Gastrocnemius medialis (tissue), 4 donors: ENCODE measurements at regions not wholly inside any gene's neighbourhood (a gene's known extent, or its start where the extent isn't known, plus 50 kb on each side); places are given as distances from the start of the nearest gene placed in this dataset.

Source experiments
- ATAC-seq, 2 donors: fragments of 150-250 bp; one replicate each; pipeline ENCODE4 v1.9.1; 2016
- DNase-seq, 2 donors: peaks; one replicate each; pipeline ENCODE4 v3.0.0-alpha.2; 2019
- H3K27ac ChIP-seq, 4 donors: fragments of 200-600 bp; sonication (generic); 1 replicate in 1 of 4; 2 replicates in 3 of 4; pipeline ENCODE4 v1.5.1; 2016 to 2018; ENCODE audit warnings: mild to moderate bottlenecking in 2 of 4, moderate library complexity in 1 of 4
- H3K27me3 ChIP-seq, 3 donors: fragments of 200-600 bp; sonication (generic) in 2 of 3; 1 replicate in 1 of 3; 2 replicates in 2 of 3; pipeline versions ENCODE4 v1.5.1 to v1.6.0; 2016 to 2019; ENCODE audit warnings: mild to moderate bottlenecking in 1 of 3, moderate library complexity in 1 of 3
- H3K36me3 ChIP-seq, 2 donors: fragments of 200-600 bp; sonication (generic) in 1 of 2; one replicate each; pipeline ENCODE4 v1.5.1; 2017 to 2018
- H3K4me1 ChIP-seq, 2 donors: fragments of 200-600 bp; sonication (generic) in 1 of 2; one replicate each; pipeline ENCODE4 v1.5.1; 2016 to 2017; ENCODE audit warnings: mild to moderate bottlenecking in 2 of 2
- H3K4me3 ChIP-seq, 4 donors: fragments of 200-600 bp; sonication (generic) in 3 of 4; 1 replicate in 1 of 4; 2 replicates in 3 of 4; pipeline ENCODE4 v1.5.1; 2016 to 2019; ENCODE audit warnings: mild to moderate bottlenecking in 2 of 4
- H3K9me3 ChIP-seq, 3 donors: fragments of 200-600 bp; sonication (generic) in 2 of 3; 1 replicate in 1 of 3; 2 replicates in 2 of 3; pipeline ENCODE4 v1.5.1; 2016 to 2019
- POLR2A ChIP-seq, 2 donors: fragments of 450-650 bp; IDR thresholded peaks; one replicate each; pipeline ENCODE4 v1.6.1; 2017; ENCODE audit warnings: antibody characterized with exemption in 2 of 2, mild to moderate bottlenecking in 2 of 2, moderate library complexity in 2 of 2
- in situ Hi-C, 4 donors: fragments of 200-750 bp; cut with MboI; loops; one replicate each; pipeline versions ENCODE4 v1.15.0 to v1.8.0; 2017; ENCODE audit warnings: low sequenced_read_pairs in 4 of 4
- intact Hi-C: fragments of 100-400 bp; cut with DNase I; formaldehyde crosslinking; loops from one replicate; pipeline ENCODE4 v1.15.1; 2023; ENCODE audit warnings: low total_unique reads
- TF ChIP-seq, protein P1 (sequence below), 5 experiments: fragments of 450-650 bp in 3 of 5; fragments of 200-600 bp in 2 of 5; sonication (generic) in 2 of 5; IDR thresholded peaks in 4 of 5; conservative IDR thresholded peaks in 1 of 5; 1 replicate in 4 of 5; 2 replicates in 1 of 5; pipeline ENCODE4 v1.5.1; 2016 to 2019; ENCODE audit warnings: antibody characterized with exemption in 5 of 5, mild to moderate bottlenecking in 3 of 5, moderate library complexity in 3 of 5

GRCh38 chr10:77696584-77696983 lies 59.0 kb upstream of the KCNMA1 start:
- TF ChIP-seq, protein P1, sequence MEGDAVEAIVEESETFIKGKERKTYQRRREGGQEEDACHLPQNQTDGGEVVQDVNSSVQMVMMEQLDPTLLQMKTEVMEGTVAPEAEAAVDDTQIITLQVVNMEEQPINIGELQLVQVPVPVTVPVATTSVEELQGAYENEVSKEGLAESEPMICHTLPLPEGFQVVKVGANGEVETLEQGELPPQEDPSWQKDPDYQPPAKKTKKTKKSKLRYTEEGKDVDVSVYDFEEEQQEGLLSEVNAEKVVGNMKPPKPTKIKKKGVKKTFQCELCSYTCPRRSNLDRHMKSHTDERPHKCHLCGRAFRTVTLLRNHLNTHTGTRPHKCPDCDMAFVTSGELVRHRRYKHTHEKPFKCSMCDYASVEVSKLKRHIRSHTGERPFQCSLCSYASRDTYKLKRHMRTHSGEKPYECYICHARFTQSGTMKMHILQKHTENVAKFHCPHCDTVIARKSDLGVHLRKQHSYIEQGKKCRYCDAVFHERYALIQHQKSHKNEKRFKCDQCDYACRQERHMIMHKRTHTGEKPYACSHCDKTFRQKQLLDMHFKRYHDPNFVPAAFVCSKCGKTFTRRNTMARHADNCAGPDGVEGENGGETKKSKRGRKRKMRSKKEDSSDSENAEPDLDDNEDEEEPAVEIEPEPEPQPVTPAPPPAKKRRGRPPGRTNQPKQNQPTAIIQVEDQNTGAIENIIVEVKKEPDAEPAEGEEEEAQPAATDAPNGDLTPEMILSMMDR (IDR thresholded peaks at IDR 0.05 in 4 of 5, conservative IDR thresholded peaks at IDR 0.05 in 1 of 5), result no peak
- TF ChIP-seq POLR2A (IDR thresholded peaks at IDR 0.05), result no peak
- in situ Hi-C loops (no loop called here), intact Hi-C loops (no loop called here)
- H3K9me3 ChIP-seq, result no peaks in the 10 kb centered on the region
- ATAC-seq, result no peak
- H3K27ac ChIP-seq, result no peak overlapping the region
- DNase-seq, result no peak
- no peak overlapping the region for H3K4me3 ChIP-seq
- H3K36me3 ChIP-seq, result no peaks in the 10 kb centered on the region
- H3K4me1 ChIP-seq, result no peaks in the 10 kb centered on the region
- H3K27me3 ChIP-seq, result no peaks in the 10 kb centered on the region

DNA sequence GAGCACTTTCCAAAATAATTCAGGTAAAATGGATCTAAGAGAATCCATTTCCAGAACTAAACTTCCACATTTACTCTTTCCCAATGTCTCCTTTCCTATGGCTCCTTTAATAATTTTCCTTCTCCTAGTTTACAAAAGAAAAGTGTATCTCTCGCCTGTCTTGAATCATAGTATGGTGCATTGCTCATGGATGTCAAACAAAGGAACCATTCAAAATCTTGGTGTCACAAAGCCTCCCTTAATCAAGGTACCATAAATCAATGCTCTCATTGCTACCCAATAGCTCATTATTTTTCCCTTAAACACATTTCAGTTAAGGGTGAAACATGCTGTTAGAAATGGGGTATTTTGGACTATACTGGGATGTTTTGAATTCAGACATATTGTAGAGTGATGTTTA lies 57.6 kb upstream of the KCNMA1 start:
- ATAC-seq, result no peak
- TF ChIP-seq, protein P1 (IDR thresholded peaks at IDR 0.05 in 4 of 5, conservative IDR thresholded peaks at IDR 0.05 in 1 of 5), result no peak
- no peak for TF ChIP-seq POLR2A (IDR thresholded peaks at IDR 0.05)
- no peak for DNase-seq
- no peak overlapping the region for H3K27ac ChIP-seq
- intact Hi-C loops, result no loop called here
- in situ Hi-C loops, result no loop called here
- H3K27me3 ChIP-seq, result no peaks in the 10 kb centered on the region
- no peak overlapping the region for H3K4me3 ChIP-seq
- H3K36me3 ChIP-seq, result no peaks in the 10 kb centered on the region
- no peaks in the 10 kb centered on the region for H3K9me3 ChIP-seq
- H3K4me1 ChIP-seq, result no peaks in the 10 kb centered on the region

DNA sequence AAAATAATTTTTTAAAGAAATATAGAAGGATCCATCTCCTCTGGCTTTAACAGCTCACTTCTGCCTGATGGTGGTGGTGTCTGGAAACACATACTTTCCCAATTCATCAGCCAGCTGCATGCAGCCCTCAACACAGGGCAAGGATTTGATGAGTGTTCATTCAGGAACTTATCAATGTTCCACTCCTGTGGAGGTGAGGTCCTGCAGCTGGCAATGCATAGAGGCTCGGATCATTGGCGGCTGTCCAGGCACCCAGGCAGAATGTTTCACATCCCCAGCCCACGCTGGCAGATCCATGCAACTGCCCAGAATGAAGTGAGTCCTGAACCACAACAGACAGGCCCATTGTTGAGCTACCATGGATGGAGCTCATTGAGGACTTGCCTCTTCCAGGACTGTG lies 55.2 kb upstream of the KCNMA1 start:
- no peak for TF ChIP-seq POLR2A (IDR thresholded peaks at IDR 0.05)
- TF ChIP-seq, protein P1 (IDR thresholded peaks at IDR 0.05 in 4 of 5, conservative IDR thresholded peaks at IDR 0.05 in 1 of 5), result no peak
- DNase-seq (no peak), ATAC-seq (no peak)
- H3K4me1 ChIP-seq, result no peaks in the 10 kb centered on the region
- H3K36me3 ChIP-seq, result no peaks in the 10 kb centered on the region
- H3K27ac ChIP-seq, result no peak overlapping the region
- in situ Hi-C loops, result no loop called here
- intact Hi-C loops, result no loop called here
- peaks cover 0 to 2% (median 0%) of the 10 kb centered on the region in 3 donors for H3K27me3 ChIP-seq
- H3K4me3 ChIP-seq, result no peak overlapping the region
- H3K9me3 ChIP-seq, result no peaks in the 10 kb centered on the region

DNA sequence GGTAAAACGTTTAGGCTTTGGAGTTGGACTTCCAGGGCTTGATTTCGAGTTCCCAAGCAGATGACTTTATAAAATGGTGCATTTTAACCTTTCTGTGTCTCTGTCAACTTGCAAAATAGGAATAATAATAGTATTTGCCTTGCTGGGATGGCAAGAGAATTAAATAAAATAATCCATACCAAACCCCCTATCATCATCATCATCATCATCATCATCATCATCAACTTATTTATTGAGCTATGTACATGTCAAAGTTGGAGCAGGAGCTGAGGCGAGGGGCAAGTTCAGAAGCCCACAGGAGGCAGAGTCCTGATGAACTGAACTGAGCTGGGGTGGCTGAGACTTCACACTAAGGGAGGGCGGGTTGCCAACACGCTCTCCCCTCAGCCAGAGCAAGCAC lies 51.7 kb upstream of the KCNMA1 start:
- intact Hi-C loops, result no loop called here
- in situ Hi-C loops, result no loop called here
- TF ChIP-seq, protein P1 (IDR thresholded peaks at IDR 0.05 in 4 of 5, conservative IDR thresholded peaks at IDR 0.05 in 1 of 5), result no peak
- no peak for TF ChIP-seq POLR2A (IDR thresholded peaks at IDR 0.05)

GRCh38 chr10:77687621-77688020 lies 50.0 kb upstream of the KCNMA1 start:
- ATAC-seq, result no peak
- intact Hi-C loops, result no loop called here
- TF ChIP-seq, protein P1 (IDR thresholded peaks at IDR 0.05 in 4 of 5, conservative IDR thresholded peaks at IDR 0.05 in 1 of 5), result no peak
- no peak for TF ChIP-seq POLR2A (IDR thresholded peaks at IDR 0.05)

More for the DNA sequence above, 51.7 kb upstream of the KCNMA1 start:
- ATAC-seq, result no peak
- Histone ChIP-seq H3K9me3 (no peaks in the 10 kb centered on the region), H3K4me3 (no peak overlapping the region), H3K36me3 (no peaks in the 10 kb centered on the region), H3K27me3 (peaks cover 0 to 6% (median 0%) of the 10 kb centered on the region in 3 donors), H3K27ac (no peak overlapping the region), H3K4me1 (no peaks in the 10 kb centered on the region)
- DNase-seq, result no peak

More at GRCh38 chr10:77687621-77688020, 50.0 kb upstream of the KCNMA1 start:
- no peaks in the 10 kb centered on the region for H3K4me1 ChIP-seq
- in situ Hi-C loops, result no loop called here
- peaks cover 0 to 6% (median 0%) of the 10 kb centered on the region in 3 donors for H3K27me3 ChIP-seq
- no peaks in the 10 kb centered on the region for H3K36me3 ChIP-seq
- no peak overlapping the region for H3K4me3 ChIP-seq
- no peak overlapping the region for H3K27ac ChIP-seq
- no peak for DNase-seq
- no peaks in the 10 kb centered on the region for H3K9me3 ChIP-seq
